Nephron (organoid): ENCODE measurements at regions not wholly inside any gene's neighbourhood (a gene's known extent, or its start where the extent isn't known, plus 50 kb on each side); places are given as distances from the start of the nearest gene placed in this dataset.

Source experiments
- H3K27ac Mint-ChIP-seq, 3 experiments: 2 replicates each; pipeline ENCODE4 v1.8.0; 2020; ENCODE audit warnings: mixed read lengths in 3 of 3, mild to moderate bottlenecking in 2 of 3, moderate library complexity in 1 of 3
- H3K27me3 Mint-ChIP-seq: 2 replicates; pipeline ENCODE4 v1.8.0; 2021; ENCODE audit warnings: low read depth, mild to moderate bottlenecking, moderate library complexity, mixed read lengths
- H3K36me3 Mint-ChIP-seq: 2 replicates; pipeline ENCODE4 v1.8.0; 2020; ENCODE audit warnings: low read depth, mixed read lengths
- H3K4me1 Mint-ChIP-seq: 2 replicates; pipeline ENCODE4 v1.8.0; 2020; ENCODE audit warnings: mixed read lengths
- H3K4me3 Mint-ChIP-seq, 3 experiments: 2 replicates each; pipeline ENCODE4 v1.8.0; 2020; ENCODE audit warnings: mild to moderate bottlenecking in 3 of 3, mixed read lengths in 3 of 3, moderate library complexity in 2 of 3
- H3K9me3 Mint-ChIP-seq: 2 replicates; pipeline ENCODE4 v1.8.0; 2020; ENCODE audit warnings: mixed read lengths
- CTCF ChIP-seq, 3 experiments: fragments of 200-600 bp; sonication (generic); IDR thresholded peaks; one replicate each; pipeline ENCODE4 v1.5.0; 2021; ENCODE audit warnings: antibody characterized with exemption in 3 of 3; ENCODE audit not compliant: unreplicated experiment in 3 of 3

GRCh38 chr1:4113897-4114296, 213.8 kb upstream of the C1orf174 start:
- no peak overlapping the region for H3K27ac Mint-ChIP-seq
- H3K36me3 Mint-ChIP-seq = peaks cover 5% of the 10 kb centered on the region
- no peak for TF ChIP-seq CTCF (IDR thresholded peaks at IDR 0.05; ENCODE audit: unreplicated experiment in 3 of 3)
- peaks cover 25% of the 10 kb centered on the region for H3K27me3 Mint-ChIP-seq
- peaks cover 6% of the 10 kb centered on the region for H3K4me1 Mint-ChIP-seq
- H3K9me3 Mint-ChIP-seq = peaks cover 11% of the 10 kb centered on the region
- no peak overlapping the region for H3K4me3 Mint-ChIP-seq

GRCh38 chr1:4115191-4115900, 215.3 kb upstream of the C1orf174 start:
- Mint-ChIP-seq H3K27ac (no peak overlapping the region), H3K27me3 (peaks cover 38% of the 10 kb centered on the region), H3K36me3 (peaks cover 5% of the 10 kb centered on the region), H3K4me3 (no peak overlapping the region), H3K4me1 (no peaks in the 10 kb centered on the region), H3K9me3 (peaks cover 11% of the 10 kb centered on the region)
- TF ChIP-seq CTCF (IDR thresholded peaks at IDR 0.05; ENCODE audit: unreplicated experiment in 3 of 3) = no peak

- Mint-ChIP-seq H3K4me3 (no peak overlapping the region), H3K4me1 (no peaks in the 10 kb centered on the region), H3K27me3 (peaks cover 41% of the 10 kb centered on the region), H3K9me3 (peaks cover 11% of the 10 kb centered on the region), H3K36me3 (peaks cover 5% of the 10 kb centered on the region), H3K27ac (no peak overlapping the region)
- TF ChIP-seq CTCF (IDR thresholded peaks at IDR 0.05; ENCODE audit: unreplicated experiment in 3 of 3) = no peak
These were observed 217.1 kb upstream of the C1orf174 start for GRCh38 chr1:4117196-4117595.

GRCh38 chr1:4118746-4119515, 218.9 kb upstream of the C1orf174 start:
- H3K4me1 Mint-ChIP-seq = no peaks in the 10 kb centered on the region
- no peak for TF ChIP-seq CTCF (IDR thresholded peaks at IDR 0.05; ENCODE audit: unreplicated experiment in 3 of 3)
- no peak overlapping the region for H3K27ac Mint-ChIP-seq
- H3K9me3 Mint-ChIP-seq = peaks cover 4% of the 10 kb centered on the region
- peaks cover 4% of the 10 kb centered on the region for H3K36me3 Mint-ChIP-seq
- H3K4me3 Mint-ChIP-seq = no peak overlapping the region
- H3K27me3 Mint-ChIP-seq = peaks cover 43% of the 10 kb centered on the region

- H3K36me3 Mint-ChIP-seq = no peaks in the 10 kb centered on the region
- no peak for TF ChIP-seq CTCF (IDR thresholded peaks at IDR 0.05; ENCODE audit: unreplicated experiment in 3 of 3)
- H3K27ac Mint-ChIP-seq = no peak overlapping the region
- H3K4me3 Mint-ChIP-seq = no peak overlapping the region
- H3K4me1 Mint-ChIP-seq = no peaks in the 10 kb centered on the region
- H3K27me3 Mint-ChIP-seq = peaks cover 43% of the 10 kb centered on the region
- H3K9me3 Mint-ChIP-seq = no peaks in the 10 kb centered on the region
These were observed 219.6 kb upstream of the C1orf174 start for GRCh38 chr1:4119516-4120220.
